GM23338 (cell line): ENCODE measurements at regions not wholly inside any gene's neighbourhood (a gene's known extent, or its start where the extent isn't known, plus 50 kb on each side); places are given as distances from the start of the nearest gene placed in this dataset.

Experiments used
- EZH2 ChIP-seq: fragments of 200-600 bp; sonication (generic); IDR thresholded peaks from one replicate; pipeline ENCODE4 v1.8.0; 2017; ENCODE audit warnings: antibody characterized with exemption, mild to moderate bottlenecking, low read depth; ENCODE audit not compliant: unreplicated experiment
- JUNB ChIP-seq: IDR thresholded peaks from one replicate; pipeline ENCODE4 v1.6.1; 2016; ENCODE audit warnings: antibody characterized with exemption; ENCODE audit not compliant: unreplicated experiment
- NANOG ChIP-seq: IDR thresholded peaks from 2 replicates; pipeline ENCODE4 v1.6.1; 2016; ENCODE audit warnings: antibody characterized with exemption, borderline replicate concordance
- POLR2AphosphoS5 ChIP-seq: IDR thresholded peaks from 2 replicates; pipeline ENCODE4 v1.6.1; 2016; ENCODE audit warnings: antibody characterized with exemption, low read depth
- TF ChIP-seq, protein P1 (sequence below), 2 experiments: fragments of 200-600 bp in 1 of 2; sonication (generic) in 1 of 2; conservative IDR thresholded peaks; 2 replicates each; pipeline versions ENCODE4 v1.5.1 to v1.6.1; 2016 to 2017; ENCODE audit warnings: antibody characterized with exemption in 2 of 2, low read depth in 2 of 2, mild to moderate bottlenecking in 2 of 2, moderate library complexity in 1 of 2
- TF ChIP-seq, protein P2 (sequence below): IDR thresholded peaks from 2 replicates; pipeline ENCODE4 v1.6.1; 2016; ENCODE audit warnings: antibody characterized with exemption
- TF ChIP-seq, protein P3 (sequence below): IDR thresholded peaks from one replicate; pipeline ENCODE4 v1.6.1; 2018; ENCODE audit warnings: antibody characterized with exemption; ENCODE audit not compliant: unreplicated experiment
- TF ChIP-seq, protein P4 (sequence below): fragments of 250-450 bp; sonication (Bioruptor Pico); IDR thresholded peaks from 2 replicates; pipeline ENCODE4 v1.5.0; 2020; ENCODE audit warnings: mild to moderate bottlenecking, moderate library complexity

DNA sequence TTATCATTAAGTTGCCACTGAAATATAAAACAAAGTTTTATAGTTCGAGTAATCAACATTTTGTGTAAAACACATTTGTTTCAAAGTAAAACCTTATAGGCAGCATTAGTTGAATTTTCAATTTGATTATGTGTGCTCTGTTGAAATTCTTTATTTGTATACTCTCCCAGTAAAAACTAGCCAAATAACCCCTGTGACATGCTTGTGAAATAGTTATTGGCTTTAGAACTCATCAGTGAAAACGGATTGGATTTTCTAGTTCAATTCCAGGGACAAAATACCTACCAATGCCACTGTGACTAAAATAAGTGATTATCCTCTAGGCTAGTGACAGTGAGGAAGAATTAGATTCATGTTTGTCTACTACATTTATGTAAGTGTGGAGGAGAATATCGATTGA, 212.9 kb downstream of the TMEM200A start:
- TF ChIP-seq POLR2AphosphoS5 (no peak), EZH2 (no peak), JUNB (no peak), NANOG (no peak)
- TF ChIP-seq, protein P1, sequence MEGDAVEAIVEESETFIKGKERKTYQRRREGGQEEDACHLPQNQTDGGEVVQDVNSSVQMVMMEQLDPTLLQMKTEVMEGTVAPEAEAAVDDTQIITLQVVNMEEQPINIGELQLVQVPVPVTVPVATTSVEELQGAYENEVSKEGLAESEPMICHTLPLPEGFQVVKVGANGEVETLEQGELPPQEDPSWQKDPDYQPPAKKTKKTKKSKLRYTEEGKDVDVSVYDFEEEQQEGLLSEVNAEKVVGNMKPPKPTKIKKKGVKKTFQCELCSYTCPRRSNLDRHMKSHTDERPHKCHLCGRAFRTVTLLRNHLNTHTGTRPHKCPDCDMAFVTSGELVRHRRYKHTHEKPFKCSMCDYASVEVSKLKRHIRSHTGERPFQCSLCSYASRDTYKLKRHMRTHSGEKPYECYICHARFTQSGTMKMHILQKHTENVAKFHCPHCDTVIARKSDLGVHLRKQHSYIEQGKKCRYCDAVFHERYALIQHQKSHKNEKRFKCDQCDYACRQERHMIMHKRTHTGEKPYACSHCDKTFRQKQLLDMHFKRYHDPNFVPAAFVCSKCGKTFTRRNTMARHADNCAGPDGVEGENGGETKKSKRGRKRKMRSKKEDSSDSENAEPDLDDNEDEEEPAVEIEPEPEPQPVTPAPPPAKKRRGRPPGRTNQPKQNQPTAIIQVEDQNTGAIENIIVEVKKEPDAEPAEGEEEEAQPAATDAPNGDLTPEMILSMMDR (conservative IDR thresholded peaks at IDR 0.05; ENCODE audit: low read depth in 2 of 2): no peak
- TF ChIP-seq, protein P2, sequence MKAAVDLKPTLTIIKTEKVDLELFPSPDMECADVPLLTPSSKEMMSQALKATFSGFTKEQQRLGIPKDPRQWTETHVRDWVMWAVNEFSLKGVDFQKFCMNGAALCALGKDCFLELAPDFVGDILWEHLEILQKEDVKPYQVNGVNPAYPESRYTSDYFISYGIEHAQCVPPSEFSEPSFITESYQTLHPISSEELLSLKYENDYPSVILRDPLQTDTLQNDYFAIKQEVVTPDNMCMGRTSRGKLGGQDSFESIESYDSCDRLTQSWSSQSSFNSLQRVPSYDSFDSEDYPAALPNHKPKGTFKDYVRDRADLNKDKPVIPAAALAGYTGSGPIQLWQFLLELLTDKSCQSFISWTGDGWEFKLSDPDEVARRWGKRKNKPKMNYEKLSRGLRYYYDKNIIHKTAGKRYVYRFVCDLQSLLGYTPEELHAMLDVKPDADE: no peak
- TF ChIP-seq, protein P3, sequence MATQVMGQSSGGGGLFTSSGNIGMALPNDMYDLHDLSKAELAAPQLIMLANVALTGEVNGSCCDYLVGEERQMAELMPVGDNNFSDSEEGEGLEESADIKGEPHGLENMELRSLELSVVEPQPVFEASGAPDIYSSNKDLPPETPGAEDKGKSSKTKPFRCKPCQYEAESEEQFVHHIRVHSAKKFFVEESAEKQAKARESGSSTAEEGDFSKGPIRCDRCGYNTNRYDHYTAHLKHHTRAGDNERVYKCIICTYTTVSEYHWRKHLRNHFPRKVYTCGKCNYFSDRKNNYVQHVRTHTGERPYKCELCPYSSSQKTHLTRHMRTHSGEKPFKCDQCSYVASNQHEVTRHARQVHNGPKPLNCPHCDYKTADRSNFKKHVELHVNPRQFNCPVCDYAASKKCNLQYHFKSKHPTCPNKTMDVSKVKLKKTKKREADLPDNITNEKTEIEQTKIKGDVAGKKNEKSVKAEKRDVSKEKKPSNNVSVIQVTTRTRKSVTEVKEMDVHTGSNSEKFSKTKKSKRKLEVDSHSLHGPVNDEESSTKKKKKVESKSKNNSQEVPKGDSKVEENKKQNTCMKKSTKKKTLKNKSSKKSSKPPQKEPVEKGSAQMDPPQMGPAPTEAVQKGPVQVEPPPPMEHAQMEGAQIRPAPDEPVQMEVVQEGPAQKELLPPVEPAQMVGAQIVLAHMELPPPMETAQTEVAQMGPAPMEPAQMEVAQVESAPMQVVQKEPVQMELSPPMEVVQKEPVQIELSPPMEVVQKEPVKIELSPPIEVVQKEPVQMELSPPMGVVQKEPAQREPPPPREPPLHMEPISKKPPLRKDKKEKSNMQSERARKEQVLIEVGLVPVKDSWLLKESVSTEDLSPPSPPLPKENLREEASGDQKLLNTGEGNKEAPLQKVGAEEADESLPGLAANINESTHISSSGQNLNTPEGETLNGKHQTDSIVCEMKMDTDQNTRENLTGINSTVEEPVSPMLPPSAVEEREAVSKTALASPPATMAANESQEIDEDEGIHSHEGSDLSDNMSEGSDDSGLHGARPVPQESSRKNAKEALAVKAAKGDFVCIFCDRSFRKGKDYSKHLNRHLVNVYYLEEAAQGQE: no peak
- TF ChIP-seq, protein P4, sequence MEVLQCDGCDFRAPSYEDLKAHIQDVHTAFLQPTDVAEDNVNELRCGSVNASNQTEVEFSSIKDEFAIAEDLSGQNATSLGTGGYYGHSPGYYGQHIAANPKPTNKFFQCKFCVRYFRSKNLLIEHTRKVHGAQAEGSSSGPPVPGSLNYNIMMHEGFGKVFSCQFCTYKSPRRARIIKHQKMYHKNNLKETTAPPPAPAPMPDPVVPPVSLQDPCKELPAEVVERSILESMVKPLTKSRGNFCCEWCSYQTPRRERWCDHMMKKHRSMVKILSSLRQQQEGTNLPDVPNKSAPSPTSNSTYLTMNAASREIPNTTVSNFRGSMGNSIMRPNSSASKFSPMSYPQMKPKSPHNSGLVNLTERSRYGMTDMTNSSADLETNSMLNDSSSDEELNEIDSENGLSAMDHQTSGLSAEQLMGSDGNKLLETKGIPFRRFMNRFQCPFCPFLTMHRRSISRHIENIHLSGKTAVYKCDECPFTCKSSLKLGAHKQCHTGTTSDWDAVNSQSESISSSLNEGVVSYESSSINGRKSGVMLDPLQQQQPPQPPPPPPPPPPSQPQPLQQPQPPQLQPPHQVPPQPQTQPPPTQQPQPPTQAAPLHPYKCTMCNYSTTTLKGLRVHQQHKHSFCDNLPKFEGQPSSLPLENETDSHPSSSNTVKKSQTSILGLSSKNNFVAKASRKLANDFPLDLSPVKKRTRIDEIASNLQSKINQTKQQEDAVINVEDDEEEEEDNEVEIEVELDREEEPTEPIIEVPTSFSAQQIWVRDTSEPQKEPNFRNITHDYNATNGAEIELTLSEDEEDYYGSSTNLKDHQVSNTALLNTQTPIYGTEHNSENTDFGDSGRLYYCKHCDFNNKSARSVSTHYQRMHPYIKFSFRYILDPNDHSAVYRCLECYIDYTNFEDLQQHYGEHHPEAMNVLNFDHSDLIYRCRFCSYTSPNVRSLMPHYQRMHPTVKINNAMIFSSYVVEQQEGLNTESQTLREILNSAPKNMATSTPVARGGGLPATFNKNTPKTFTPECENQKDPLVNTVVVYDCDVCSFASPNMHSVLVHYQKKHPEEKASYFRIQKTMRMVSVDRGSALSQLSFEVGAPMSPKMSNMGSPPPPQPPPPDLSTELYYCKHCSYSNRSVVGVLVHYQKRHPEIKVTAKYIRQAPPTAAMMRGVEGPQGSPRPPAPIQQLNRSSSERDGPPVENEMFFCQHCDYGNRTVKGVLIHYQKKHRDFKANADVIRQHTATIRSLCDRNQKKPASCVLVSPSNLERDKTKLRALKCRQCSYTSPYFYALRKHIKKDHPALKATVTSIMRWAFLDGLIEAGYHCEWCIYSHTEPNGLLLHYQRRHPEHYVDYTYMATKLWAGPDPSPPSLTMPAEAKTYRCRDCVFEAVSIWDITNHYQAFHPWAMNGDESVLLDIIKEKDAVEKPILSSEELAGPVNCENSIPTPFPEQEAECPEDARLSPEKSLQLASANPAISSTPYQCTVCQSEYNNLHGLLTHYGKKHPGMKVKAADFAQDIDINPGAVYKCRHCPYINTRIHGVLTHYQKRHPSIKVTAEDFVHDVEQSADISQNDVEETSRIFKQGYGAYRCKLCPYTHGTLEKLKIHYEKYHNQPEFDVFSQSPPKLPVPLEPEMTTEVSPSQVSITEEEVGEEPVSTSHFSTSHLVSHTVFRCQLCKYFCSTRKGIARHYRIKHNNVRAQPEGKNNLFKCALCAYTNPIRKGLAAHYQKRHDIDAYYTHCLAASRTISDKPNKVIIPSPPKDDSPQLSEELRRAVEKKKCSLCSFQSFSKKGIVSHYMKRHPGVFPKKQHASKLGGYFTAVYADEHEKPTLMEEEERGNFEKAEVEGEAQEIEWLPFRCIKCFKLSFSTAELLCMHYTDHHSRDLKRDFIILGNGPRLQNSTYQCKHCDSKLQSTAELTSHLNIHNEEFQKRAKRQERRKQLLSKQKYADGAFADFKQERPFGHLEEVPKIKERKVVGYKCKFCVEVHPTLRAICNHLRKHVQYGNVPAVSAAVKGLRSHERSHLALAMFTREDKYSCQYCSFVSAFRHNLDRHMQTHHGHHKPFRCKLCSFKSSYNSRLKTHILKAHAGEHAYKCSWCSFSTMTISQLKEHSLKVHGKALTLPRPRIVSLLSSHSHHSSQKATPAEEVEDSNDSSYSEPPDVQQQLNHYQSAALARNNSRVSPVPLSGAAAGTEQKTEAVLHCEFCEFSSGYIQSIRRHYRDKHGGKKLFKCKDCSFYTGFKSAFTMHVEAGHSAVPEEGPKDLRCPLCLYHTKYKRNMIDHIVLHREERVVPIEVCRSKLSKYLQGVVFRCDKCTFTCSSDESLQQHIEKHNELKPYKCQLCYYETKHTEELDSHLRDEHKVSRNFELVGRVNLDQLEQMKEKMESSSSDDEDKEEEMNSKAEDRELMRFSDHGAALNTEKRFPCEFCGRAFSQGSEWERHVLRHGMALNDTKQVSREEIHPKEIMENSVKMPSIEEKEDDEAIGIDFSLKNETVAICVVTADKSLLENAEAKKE (CRISPR knock-in tag): no peak
